GM12874 (cell line): ENCODE measurements at regions not wholly inside any gene's neighbourhood (a gene's known extent, or its start where the extent isn't known, plus 50 kb on each side); places are given as distances from the start of the nearest gene placed in this dataset.

Experiments
- TF ChIP-seq, protein P1 (sequence below): IDR thresholded peaks from 2 replicates; pipeline ENCODE4 v1.5.1; 2011; ENCODE audit warnings: low read depth, mild to moderate bottlenecking, control low read depth, low read length, moderate library complexity; ENCODE audit not compliant: insufficient read depth

DNA sequence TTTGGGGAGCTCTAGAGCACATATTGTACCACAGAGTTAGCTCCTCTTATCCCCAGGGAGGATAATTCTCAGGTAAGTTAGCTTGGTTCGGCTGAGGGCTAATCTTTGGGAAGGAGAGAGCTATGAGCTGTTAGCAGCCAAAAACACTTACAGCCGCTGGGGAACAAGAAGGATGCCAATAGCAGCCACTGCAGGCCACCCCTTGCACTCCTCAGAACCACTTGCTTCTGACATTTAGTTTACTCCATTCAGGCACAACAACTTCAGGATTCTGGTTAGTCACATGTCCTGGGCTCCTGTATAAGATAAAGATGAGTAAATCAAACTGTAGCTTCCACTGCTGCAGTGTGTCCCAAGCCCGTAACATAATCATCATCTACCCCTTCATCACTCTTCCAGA lies 212.6 kb upstream of the ADGRL2 start:
- TF ChIP-seq, protein P1, sequence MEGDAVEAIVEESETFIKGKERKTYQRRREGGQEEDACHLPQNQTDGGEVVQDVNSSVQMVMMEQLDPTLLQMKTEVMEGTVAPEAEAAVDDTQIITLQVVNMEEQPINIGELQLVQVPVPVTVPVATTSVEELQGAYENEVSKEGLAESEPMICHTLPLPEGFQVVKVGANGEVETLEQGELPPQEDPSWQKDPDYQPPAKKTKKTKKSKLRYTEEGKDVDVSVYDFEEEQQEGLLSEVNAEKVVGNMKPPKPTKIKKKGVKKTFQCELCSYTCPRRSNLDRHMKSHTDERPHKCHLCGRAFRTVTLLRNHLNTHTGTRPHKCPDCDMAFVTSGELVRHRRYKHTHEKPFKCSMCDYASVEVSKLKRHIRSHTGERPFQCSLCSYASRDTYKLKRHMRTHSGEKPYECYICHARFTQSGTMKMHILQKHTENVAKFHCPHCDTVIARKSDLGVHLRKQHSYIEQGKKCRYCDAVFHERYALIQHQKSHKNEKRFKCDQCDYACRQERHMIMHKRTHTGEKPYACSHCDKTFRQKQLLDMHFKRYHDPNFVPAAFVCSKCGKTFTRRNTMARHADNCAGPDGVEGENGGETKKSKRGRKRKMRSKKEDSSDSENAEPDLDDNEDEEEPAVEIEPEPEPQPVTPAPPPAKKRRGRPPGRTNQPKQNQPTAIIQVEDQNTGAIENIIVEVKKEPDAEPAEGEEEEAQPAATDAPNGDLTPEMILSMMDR = no peak

DNA sequence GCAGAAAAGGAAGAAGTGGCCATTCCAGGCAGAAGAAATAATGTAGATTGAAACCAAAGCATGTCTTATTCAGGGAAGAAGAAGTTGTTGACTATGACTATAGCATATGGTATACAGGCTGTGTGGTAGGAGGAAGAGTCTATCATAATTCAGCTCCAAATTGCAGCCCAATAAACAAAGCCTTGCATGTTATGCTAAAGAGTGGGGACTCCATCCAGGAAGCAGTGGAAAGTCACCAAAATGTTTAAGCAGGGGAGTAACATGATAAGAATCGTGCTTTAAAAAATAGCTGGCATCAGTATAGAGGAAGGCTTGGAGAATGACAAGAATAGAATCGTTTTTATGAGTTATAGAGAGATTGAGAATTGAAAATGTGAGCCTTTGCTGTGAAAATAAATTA lies 213.3 kb upstream of the ADGRL2 start:
- TF ChIP-seq, protein P1 = no peak

DNA sequence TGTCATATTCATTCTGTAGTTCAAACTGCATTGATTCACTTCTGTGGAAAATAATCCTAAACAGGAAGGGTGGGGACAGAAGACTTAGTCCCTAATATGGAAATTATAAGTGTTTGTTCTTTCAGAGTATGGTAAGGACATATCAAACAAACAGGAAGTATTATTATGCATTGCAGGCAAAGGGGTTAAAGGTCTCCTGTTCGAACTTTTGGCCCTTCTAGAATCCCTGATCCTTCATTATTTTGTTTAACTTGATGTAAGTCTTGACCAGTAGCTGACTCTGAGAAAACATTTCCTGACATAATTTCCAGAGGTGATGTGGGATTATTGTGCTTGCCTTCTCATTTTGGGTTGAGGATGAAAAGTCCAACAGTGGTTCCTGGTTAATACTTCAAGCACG lies 215.4 kb upstream of the ADGRL2 start:
- TF ChIP-seq, protein P1 = no peak

DNA sequence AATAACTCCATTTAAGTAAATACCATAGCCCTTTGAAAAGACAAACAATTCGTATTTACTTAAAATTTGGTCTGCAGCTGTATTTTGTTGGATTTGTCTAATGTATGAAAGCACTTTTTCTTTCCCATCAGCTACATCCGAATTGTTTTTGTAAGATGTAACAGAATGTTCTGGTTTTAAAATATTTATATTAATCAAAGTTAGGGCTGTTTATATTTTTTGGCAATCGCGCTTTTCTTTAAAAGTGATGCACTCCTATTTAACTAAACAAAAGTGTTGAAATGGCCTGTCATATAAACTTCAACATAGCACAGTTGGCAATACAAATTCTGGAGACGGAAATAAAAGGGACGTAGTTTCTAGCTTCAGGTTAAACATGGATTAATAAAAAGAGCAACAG lies 216.3 kb upstream of the ADGRL2 start:
- TF ChIP-seq, protein P1 = no peak

DNA sequence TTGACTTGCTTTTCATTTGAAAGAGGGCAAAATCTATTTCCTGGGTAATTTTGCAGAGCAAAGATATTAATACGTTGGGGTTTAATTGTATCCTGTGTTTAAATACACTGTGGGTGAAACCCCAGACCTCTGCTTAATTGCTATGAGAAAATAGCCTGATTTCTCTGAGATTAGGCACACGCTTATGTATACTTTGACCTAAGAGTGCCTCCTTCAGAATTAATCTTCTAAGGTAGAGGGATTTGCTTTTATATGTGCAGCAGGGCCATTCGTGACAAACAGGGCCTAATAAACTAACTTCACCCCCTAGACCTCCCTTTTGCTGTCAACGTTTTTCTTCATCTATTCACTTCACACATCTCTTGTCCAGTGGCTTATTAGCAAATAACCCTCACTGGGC lies 216.9 kb upstream of the ADGRL2 start:
- TF ChIP-seq, protein P1 = no peak

DNA sequence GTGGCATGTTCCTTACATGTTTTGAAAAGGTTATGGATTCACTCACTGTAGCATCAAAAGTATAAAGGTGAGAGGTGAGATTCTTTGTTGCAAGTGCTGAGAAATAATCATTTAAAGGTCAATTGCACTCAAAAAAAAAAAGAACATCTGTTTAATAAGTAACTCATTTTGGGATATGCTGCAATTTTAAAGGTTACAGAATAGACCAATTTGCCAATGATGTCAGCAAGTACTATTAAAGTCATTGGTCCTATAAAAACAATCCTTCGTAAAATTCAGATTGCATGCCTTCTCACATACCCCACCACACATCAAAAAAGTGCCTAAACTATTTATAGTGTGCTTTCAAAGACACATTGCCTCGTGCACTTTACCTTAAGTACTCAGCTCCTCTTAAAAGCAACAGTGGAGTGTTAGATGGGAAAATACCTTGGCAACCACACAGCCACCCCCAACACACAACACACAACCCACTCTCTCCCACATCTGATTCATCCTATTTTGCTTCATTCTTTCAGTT lies 218.2 kb upstream of the ADGRL2 start:
- TF ChIP-seq, protein P1 = no peak

DNA sequence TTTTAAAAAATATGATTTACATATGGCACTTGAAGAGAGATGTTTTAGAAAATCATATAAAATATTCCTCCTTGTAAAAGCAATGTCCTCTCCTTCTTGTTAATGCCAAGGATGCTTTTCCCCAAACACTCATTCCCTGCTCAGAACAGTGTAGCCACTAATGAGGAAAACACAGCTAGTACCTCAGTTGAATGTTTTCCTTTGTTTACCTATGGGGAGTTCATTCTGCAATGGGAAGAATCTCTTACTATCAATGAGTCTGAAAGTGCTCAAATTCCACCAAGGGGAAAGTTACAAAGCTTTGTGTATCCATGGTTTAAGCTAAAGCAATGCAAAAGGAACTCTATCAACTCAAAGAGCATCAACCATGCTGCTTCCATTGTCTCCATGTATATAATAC lies 221.9 kb upstream of the ADGRL2 start:
- TF ChIP-seq, protein P1 = no peak
